A549 (cell line): ENCODE measurements at regions not wholly inside any gene's neighbourhood (a gene's known extent, or its start where the extent isn't known, plus 50 kb on each side); places are given as distances from the start of the nearest gene placed in this dataset.

Experiments
- CTCF ChIP-seq: fragments of >200 bp; sonication (Bioruptor Twin); formaldehyde crosslinking; IDR thresholded peaks from 3 replicates; pipeline ENCODE4 v1.5.1; 2016
- JUN ChIP-seq, 2 experiments: fragments of >200 bp; sonication (Bioruptor Twin); formaldehyde crosslinking; IDR thresholded peaks; 2 replicates in 1 of 2; 3 replicates in 1 of 2; pipeline ENCODE4 v1.6.1; 2016 to 2017
- MAX ChIP-seq: IDR thresholded peaks from 2 replicates; pipeline ENCODE4 v1.6.1; 2012
- MAZ ChIP-seq: fragments of 150-350 bp; IDR thresholded peaks from 2 replicates; pipeline ENCODE4 v1.6.1; 2014; ENCODE audit warnings: antibody characterized with exemption, low read depth, low read length, borderline replicate concordance
- POLR2A ChIP-seq: IDR thresholded peaks from 2 replicates; pipeline ENCODE4 v1.6.1; 2012; ENCODE audit warnings: mild to moderate bottlenecking, low read length
- TF ChIP-seq, protein P1 (sequence below): fragments of 250-450 bp; sonication (Bioruptor Pico); IDR thresholded peaks from 2 replicates; pipeline ENCODE4 v1.5.0; 2020; ENCODE audit warnings: low read depth, mild to moderate bottlenecking, moderate library complexity

DNA sequence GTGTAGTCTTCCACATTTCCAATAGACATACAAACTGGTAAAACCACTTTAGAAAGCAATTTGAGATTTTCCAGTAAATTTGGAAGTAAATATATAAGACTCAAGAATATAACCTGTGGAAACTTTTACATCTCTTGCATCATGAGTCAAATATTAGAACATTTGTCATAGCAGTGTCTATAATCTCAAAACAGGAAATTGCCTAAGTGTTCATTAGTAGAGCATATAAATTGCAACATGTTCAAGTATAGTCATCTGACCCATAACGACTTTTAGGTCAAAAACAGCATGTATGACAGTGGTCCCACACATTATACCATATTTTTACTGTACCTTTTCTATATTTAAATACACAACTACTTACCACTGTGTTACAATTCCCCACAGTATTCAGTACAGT lies 555.9 kb upstream of the VRK2 start:
- TF ChIP-seq MAX (no peak), CTCF (no peak), MAZ (no peak), JUN (IDR thresholded peaks at IDR 0.05) (no peak), POLR2A (no peak)
- TF ChIP-seq, protein P1, sequence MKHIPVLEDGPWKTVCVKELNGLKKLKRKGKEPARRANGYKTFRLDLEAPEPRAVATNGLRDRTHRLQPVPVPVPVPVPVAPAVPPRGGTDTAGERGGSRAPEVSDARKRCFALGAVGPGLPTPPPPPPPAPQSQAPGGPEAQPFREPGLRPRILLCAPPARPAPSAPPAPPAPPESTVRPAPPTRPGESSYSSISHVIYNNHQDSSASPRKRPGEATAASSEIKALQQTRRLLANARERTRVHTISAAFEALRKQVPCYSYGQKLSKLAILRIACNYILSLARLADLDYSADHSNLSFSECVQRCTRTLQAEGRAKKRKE (CRISPR knock-in tag), result no peak
